Stimulated activated CD4-positive, alpha-beta T cell treated with anti-CD3 and anti-CD28 coated beads, Interleukin-2, amount 100 ng/mL, for 24 hours (primary cell): ENCODE measurements at regions not wholly inside any gene's neighbourhood (a gene's known extent, or its start where the extent isn't known, plus 50 kb on each side); places are given as distances from the start of the nearest gene placed in this dataset.
"Not testable (repeated sequence)": the region's sequence is repeated elsewhere in the genome, so short reads cannot be mapped to it uniquely, and the experiment has no call there.

ENCODE experiments used
- DNase-seq, 2 donors: peaks; one replicate each; pipeline ENCODE4 v3.0.0-alpha.2; 2020

DNA sequence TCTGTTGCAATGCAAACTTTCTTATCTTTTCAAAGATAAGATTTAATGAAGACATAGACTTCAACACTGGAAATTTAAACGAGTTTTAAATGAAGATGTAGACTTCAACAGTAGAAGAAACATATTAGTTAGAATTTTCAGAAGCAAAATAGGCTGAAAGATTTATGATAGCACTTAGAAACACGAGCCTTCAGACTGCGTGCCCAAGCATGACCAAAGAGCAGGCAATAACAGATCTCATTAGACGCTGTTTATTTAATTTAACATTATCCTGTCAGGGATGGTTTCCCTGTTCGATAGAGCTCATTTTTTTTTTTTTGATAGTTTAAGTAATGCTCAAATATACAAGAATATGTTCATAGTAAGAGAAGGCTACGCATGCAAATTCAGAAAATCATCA is 604.7 kb upstream of the SOX9 start:
- DNase-seq, result no peak

DNA sequence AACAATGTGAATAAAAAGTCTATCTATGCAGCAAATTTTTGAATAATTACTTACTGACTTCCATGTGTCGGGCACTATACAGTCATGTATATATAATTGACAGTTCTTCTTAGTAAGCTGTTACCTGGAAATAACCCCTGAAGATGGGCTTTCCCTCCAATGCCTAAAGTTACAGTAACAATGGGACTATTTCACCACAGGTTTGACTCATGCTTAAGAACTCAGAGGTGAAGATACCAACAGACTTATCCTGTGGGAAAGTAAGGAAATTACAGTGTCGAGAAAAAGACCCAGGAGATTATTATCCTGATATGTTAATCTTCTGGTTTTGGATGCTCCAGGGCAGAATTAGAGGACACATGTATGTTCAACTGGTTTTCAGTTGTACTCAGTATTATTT is 601.5 kb upstream of the SOX9 start:
- no peak for DNase-seq

DNA sequence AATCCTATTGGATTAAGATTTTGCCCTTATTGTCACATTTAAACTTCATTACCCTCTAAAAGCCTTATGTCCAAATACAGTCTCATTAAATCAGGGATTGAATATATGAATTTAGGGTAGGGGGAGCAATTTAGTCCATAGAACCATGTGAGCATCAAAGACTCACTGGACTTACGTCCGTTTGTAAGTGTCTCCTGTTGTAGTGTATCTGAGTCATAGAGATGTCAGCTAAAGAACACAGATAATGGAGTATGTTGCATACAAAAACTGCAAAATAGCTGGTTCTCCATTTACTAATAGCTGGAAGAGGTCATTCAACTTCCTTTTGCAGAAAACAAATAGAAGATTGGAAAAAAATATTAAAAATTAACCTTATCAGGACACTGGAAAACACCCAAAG is 599.1 kb upstream of the SOX9 start:
- DNase-seq, result no peak

DNA sequence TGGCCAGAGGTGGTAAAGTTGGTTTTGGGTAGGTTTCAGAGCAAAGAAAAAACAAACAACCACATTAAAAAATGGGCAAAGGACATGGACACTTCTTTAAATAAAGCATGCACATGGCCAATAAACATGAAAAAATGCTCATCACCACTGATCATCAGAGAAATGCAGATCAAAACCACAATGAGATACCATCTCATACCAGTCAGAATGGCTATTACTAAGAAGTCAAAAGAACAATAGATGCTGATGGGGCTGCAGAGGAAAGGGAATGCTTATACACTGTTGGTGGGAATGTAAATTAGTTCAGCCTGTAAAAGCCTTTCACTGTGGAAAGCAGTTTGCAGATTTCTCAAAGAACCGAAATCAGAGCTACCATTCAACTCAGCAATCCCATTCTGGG is 598.4 kb upstream of the SOX9 start:
- no peak for DNase-seq

DNA sequence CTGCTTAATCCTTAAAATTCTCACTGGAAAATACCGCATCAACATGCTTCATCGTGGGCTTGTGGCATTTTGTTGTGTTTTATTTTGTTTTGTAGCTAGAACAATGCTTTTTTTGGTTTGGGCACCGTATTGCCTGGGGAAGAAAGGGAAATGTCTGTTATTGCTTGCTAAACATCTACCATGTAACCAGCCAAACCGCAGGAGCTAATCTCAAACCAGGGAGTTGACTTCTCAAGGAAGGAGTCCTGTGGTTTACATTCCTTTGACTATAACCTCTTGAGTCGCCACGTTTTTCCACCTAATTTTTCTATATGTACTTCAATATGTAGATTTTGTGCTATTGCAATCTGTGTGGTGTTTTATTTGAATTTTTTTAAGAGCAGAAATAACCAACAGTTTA is 593.5 kb upstream of the SOX9 start:
- no peak for DNase-seq

DNA sequence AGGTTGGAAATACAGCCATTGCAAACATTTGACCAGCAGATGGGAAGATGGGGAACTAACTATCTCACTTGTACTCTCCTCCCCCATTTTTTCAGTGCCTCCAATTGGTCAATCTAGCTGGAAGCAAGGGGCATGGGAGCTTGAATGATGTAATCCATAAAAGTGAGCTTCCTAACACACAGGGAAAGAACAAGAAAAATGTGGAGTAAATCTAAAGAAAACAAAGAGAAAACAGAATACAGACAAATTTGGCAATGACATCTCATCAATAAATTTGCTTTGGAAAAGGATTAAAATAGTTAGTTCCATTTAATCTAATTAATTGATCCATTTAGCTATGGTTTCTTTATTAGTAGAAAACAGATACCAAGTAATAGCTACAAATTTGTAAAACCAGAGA is 592.6 kb upstream of the SOX9 start:
- DNase-seq, result no peak

DNA sequence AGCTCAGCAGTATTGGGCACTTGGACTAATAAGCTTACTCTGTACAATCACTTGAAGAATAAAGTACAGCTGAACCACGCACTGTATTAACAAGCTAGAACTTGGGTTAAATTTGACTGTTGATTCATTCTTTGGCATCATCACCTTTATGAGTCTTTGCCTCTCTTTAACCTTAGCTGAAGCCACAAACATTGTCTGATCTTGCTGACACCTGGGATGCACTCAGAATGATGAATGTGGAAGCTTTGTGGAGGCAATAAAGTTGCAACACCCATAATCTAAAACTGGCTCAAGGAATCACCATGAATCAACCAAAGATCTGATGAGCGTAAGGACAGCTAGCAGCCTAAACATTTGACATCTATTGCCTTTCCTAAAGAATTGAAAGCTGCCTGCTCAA is 590.6 kb upstream of the SOX9 start:
- no peak for DNase-seq

DNA sequence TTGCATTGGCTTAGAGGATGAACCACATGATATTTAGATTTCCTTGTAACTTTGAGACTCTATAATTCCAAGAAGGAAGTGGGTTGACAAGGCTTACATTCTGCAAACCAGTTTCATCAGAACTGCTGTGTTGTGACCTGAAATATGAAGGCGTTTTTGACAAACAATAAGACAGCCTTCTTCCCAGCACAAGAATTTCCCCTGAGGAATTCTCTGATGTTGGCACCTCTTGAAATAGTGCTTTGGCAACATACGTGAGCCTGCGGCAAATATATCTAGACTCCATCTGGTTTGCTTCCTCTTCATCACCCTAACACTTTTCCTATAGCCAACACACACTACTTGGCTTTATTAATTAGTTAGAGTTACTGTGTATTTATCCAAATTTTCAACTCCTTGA is 585.5 kb upstream of the SOX9 start:
- DNase-seq, result no peak

DNA sequence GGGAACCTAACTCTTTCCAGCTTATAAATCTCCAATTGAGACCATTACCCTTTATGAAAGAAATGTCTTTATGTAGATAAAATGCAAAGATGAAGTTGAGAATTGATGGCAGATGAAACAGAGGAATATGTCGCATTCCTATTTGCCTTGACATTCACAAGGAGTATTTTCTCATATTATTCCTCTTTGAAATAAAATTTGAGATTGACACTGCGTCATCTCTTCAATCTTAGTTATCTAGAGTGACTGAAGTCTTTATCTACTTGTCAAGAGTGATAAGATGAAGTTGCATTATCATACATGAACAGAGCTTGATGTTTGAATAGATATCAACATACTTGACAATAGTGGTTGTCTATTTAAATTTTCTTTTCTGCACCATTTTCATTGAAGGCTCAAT is 574.4 kb upstream of the SOX9 start:
- DNase-seq, result no peak

DNA sequence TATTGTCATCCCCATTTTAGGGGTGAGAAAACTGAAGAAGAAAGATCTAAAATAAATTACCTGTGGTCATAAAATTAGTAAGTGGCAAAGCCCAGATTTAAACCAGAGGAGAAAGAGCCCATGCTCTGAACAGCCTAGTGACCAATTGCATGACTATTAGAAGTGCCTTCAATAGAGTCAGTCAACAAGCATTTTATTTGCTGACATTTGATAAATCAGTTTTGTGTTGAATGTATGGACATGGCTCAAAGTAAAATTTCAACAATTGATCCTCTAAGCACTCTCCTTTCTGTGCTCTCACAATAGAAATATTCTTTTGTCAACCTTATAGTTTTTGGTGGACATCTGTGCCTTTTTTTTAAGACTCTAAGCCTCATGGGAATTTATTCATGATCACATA is 572.9 kb upstream of the SOX9 start:
- no peak for DNase-seq

DNA sequence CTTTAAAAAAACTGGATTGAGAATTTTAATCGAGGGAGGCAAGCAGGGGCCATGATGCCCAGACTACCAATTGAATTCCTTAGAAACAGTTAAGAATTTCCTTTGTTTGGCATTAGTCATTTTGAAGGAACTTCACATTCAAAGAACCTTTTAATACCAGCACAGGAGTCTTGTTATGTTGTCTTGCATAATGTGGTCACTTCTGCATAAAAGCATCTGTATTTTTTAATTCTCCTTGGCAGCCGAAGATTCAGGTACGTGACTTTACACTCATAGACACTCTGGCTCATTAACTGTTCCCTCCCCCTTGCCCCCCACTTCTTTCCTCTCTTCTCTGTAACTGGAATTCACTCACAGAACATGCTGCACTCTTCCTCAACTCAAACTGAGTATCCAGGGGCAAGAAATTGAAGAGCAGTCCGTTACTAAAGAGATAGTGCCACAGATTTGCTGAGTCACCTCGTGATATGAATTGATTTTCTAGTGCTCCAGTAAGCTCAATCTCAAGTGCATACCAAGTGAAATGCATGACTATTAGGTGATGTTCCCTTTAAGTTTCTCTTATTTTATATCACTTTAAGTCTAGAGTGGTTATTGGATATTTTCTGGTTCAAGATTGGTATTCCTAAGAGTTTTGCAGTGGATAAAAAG is 572.2 kb upstream of the SOX9 start:
- DNase-seq, result no peak

DNA sequence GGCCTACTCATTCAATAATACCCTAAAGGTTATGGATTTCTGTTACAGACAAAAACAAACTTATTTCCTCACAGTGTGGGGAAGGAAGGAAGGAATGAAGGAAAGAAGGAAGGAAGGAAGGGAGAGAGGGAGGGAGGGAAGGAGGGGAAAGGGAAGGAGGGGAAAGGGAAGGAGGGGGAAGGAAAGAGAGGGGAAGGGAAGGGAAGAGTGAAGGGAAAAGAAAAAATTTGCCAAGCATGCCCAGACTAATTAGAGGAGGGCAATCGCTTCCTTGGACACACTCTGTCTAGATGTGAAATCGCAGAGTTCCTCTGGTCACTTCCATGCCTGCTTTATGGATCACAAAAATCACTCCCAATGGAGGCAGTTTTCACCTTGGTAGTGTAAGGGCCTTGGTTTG is 570.1 kb upstream of the SOX9 start:
- DNase-seq, result no peak

DNA sequence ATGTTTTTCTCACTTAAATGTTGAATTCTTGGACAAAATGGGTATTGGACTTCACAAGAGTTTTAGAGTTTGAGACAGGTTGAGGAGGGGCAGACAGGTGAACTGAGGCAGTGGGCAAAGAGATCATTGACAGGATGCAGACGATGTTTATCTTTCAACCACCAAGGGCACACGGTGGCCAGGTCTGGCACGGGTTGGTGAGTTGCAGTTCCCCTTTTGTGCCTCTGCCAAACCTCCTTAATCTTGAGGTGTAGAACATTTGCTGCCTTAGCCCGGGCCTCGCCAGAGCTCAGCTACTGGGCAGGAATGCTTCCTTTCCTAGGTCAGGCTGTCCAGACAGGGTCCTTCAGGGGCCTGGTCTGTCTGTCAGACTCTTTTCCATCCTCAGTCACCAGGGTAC is 567.4 kb upstream of the SOX9 start:
- DNase-seq, result no peak

DNA sequence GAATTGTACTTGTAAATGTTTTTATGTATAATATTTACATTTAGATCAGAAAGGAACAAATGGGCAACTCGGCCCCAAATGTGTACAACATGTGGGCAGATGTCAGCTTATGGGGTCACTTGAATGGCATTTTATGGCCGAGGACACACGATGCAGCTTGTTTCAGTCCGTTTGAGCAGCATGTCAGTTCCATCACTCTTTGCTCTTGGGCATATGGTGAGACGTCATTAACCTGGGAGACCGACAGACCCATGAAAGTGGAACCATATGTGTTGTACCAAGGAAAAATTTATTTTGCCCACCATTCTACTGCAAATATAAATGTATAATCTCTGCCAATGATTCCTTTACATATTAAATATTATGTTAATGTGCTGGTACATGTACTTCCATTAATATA is 561.9 kb upstream of the SOX9 start:
- DNase-seq, result no peak

DNA sequence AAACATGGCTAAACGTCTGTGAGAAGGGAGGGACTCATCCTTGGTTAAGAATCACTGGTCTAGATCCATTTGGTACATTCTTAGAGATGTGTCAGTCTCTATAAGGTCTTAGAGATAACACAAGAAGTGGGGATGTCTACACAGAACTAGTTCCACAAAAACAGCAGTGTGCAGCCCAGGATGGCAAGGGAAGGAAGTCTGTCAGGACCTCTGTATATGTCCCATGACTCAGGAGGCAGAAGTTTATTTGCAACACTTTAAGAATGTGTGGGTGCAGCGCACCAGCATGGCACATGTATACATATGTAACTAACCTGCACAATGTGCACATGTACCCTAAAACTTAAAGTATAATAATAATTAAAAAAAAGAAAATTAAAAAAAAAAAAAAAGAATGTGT is 548.5 kb upstream of the SOX9 start:
- no peak for DNase-seq

DNA sequence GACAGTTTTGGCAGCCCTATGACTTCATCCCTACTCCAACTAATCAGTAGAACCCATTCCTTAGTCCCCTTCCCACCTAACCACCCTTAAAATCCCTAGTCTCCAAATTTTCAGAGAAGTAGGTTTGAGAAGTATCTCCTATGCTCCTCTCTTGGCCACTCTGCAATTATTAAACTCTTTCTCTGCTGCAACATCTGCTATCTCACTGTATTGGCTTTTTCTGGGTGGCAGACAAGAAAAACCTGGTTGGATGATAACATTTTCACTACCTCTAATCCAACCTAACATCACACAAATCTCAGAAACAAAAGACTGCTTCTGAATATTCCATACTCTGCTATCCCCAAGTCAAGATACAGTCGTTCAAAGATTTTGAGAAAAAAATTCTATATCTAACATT is 542.4 kb upstream of the SOX9 start:
- DNase-seq, result no peak

DNA sequence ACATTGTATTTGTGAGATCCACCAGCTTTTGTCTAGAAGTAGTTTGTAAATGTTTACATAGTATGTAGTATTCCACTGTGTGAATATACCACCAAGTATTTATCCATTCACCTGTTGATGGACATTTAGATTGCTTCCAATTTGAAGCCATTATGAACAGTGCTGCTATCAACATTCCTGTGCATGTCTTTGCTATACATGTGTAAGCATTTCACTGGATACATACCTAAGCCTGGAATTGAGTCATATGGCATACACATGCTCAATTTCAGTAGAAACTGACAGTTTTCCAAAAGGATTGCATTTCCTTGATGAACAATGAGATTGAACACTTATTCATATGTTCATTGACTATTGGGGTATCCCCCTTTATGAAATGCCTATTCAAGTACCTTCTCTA is 540.6 kb upstream of the SOX9 start:
- DNase-seq, result no peak

DNA sequence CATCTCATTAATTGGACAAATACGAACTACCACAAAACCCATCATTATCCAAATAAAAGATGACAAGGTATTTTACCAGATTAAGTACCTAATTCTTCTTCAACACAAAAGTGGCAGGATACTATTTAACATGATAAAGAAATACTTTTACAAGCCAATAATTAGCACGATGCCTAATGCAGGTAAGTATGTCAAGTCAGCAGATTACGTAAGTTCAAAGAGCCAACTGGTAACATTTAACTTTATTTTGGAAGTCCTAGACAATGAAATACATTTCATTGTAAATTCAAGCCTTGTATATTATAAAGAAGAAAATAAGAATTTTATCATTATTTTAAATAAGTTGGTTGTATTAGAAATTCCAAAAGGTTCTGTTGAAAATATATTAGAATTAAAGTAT is 535.3 kb upstream of the SOX9 start:
- DNase-seq, result no peak

DNA sequence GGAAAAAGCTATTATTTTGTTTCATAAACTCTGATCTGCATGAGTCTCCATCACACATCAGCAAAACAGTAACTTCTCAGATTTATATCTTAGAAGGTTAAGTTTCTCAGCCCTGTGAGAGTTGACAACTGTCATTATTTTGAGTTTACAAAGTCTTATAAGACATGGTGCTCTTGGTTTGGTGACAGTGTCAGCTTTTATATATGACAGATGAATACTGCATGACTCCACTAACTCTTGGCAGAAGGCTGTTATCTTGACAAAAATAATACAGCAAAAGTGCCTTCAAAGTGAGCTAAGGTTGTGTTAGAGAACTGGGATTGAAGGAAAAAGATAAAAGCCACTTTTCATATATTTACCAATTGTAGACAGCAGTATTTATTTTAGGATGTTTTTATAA is 528.4 kb upstream of the SOX9 start:
- no peak for DNase-seq

DNA sequence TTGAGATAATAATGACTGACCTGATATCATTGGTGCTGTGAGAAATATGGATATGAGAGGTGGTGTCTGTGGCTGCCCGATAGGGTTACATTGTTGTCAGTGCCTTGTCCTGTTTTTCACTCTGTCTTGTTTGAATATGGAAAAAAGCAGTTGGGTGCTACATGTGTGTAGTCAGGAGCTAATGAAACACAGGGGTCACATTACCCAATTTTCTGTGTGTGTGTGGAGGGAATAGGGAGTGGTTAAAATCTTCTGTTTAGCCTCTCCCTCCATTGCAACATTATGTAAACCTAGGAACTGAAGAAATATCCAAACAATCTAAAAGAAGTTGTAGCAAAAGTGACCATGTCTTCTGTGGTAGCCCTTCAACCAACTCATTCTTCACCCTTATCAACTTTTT is 527.7 kb upstream of the SOX9 start:
- DNase-seq, result no peak

DNA sequence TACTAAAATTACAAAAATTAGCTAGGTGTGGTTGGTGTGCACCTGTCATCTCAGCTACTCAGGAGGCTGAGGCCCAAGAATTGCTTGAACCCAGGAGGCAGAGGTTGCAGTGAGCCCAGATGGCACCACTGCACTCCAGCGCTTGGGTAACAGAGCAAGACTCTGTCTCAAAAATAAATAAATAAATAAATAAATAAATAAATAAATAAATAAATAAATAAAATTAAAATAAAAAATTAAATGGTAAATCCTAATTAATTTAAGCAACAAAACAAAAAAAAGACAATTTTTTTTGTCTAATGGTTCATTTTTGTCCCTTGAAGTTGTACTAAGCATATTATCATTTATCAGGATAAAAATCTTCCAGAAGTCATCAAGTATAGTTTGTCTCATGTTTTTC is 521.2 kb upstream of the SOX9 start:
- not testable (repeated sequence) for DNase-seq

DNA sequence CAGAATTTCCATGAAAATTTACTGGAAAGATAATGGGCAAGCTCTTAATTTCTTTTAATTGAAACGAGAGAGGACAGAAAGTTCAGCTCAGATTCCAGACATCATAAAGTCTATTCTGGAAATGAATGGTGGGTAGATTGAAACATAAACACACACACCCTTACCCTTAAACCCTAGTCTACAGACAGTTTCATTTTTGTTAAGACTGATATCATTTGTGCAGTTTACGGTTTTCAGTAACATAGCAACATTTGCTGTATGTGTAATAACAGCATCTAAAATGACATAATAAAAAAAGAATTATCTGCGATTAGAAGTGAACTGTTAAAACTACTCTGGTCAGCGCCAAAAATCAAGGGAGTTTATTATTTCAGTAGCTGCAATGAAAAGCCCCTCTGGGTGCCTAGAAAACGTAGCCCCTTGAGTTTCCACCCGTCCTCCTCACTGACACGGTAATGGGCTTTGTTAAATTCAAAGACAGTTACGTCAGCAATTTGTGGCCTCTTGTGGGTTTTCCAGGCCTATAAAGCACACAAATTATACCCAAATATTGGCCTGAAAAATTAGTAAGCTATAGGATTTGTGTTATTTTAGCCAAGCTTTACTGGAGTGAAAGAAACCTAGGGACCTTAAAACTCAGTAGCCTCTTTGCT is 520.6 kb upstream of the SOX9 start:
- no peak for DNase-seq

DNA sequence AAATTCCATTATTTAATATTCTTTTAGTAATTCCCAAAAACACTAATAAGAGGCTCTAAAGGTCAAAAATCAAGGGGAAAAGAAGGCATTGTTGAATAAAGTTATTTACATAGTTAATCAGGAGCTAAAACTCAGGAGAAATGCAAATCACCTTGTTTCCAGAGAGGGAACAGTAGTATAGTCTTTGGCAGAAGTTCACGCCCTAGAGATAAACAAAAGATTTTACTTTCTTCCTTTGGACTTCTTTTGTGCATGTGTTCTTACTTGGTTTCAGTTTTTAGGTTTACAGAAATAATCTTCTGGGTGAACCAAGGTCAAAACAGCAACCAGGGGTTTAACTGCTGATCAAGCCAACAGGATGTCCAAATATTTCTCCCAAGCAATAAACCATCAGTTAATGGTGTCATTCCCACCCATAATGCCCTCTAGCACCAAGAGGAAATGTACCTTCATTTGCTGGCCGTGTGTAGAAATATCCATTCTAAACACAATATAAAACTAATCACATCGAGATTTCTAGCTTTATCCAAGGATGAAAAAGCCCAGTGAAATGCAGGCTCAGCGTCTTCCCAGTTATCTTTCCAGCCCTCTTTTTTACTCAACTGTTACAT is 518.8 kb upstream of the SOX9 start:
- DNase-seq, result no peak

DNA sequence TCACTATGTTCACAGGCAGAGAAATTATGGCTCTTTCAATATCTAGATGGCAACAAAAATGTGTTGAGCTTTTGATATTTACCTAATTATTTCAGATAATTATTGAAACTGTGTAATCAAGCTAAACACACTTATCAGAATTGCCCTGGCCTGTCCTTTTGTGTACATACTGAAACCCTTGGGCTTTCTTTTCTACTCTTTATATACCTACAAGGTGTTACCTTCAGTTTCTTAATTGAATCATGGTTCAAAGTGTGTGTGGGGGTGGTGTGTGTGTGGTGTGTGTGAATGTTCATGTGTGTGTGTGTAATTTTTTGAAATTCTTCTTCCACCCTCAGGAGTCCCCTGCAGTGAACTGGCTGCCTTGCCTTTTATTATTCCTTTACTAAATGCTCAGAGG is 506.8 kb upstream of the SOX9 start:
- DNase-seq, result no peak

DNA sequence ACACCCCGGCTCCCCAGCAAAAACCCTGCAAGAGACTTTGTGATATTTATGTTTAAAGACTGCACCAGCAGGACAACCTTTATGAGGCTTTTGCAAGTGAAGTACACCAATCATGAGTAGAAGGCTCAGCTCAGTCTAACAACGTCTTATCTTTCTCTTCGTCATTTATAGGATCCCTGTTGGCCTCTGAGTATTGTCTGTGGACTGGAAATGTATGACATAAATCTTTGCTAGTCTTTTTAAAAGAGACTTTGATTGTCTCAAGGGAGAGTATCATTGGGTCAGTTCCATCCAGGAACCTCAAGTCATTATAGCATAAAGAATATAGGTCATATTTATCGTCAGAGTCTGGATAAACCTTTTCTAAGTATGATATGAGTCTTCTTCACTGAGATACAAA is 505.0 kb upstream of the SOX9 start:
- no peak for DNase-seq
